Gastrocnemius medialis (tissue), 4 donors: ENCODE measurements at regions not wholly inside any gene's neighbourhood (a gene's known extent, or its start where the extent isn't known, plus 50 kb on each side); places are given as distances from the start of the nearest gene placed in this dataset.

Experiments
- ATAC-seq, 2 donors: fragments of 150-250 bp; one replicate each; pipeline ENCODE4 v1.9.1; 2016
- DNase-seq, 2 donors: peaks; one replicate each; pipeline ENCODE4 v3.0.0-alpha.2; 2019
- H3K27ac ChIP-seq, 4 donors: fragments of 200-600 bp; sonication (generic); 1 replicate in 1 of 4; 2 replicates in 3 of 4; pipeline ENCODE4 v1.5.1; 2016 to 2018; ENCODE audit warnings: mild to moderate bottlenecking in 2 of 4, moderate library complexity in 1 of 4
- H3K27me3 ChIP-seq, 3 donors: fragments of 200-600 bp; sonication (generic) in 2 of 3; 1 replicate in 1 of 3; 2 replicates in 2 of 3; pipeline versions ENCODE4 v1.5.1 to v1.6.0; 2016 to 2019; ENCODE audit warnings: mild to moderate bottlenecking in 1 of 3, moderate library complexity in 1 of 3
- H3K36me3 ChIP-seq, 2 donors: fragments of 200-600 bp; sonication (generic) in 1 of 2; one replicate each; pipeline ENCODE4 v1.5.1; 2017 to 2018
- H3K4me1 ChIP-seq, 2 donors: fragments of 200-600 bp; sonication (generic) in 1 of 2; one replicate each; pipeline ENCODE4 v1.5.1; 2016 to 2017; ENCODE audit warnings: mild to moderate bottlenecking in 2 of 2
- H3K4me3 ChIP-seq, 4 donors: fragments of 200-600 bp; sonication (generic) in 3 of 4; 1 replicate in 1 of 4; 2 replicates in 3 of 4; pipeline ENCODE4 v1.5.1; 2016 to 2019; ENCODE audit warnings: mild to moderate bottlenecking in 2 of 4
- H3K9me3 ChIP-seq, 3 donors: fragments of 200-600 bp; sonication (generic) in 2 of 3; 1 replicate in 1 of 3; 2 replicates in 2 of 3; pipeline ENCODE4 v1.5.1; 2016 to 2019
- CTCF ChIP-seq, 5 experiments: fragments of 450-650 bp in 3 of 5; fragments of 200-600 bp in 2 of 5; sonication (generic) in 2 of 5; IDR thresholded peaks in 4 of 5; conservative IDR thresholded peaks in 1 of 5; 1 replicate in 4 of 5; 2 replicates in 1 of 5; pipeline ENCODE4 v1.5.1; 2016 to 2019; ENCODE audit warnings: antibody characterized with exemption in 5 of 5, mild to moderate bottlenecking in 3 of 5, moderate library complexity in 3 of 5
- POLR2A ChIP-seq, 2 donors: fragments of 450-650 bp; IDR thresholded peaks; one replicate each; pipeline ENCODE4 v1.6.1; 2017; ENCODE audit warnings: antibody characterized with exemption in 2 of 2, mild to moderate bottlenecking in 2 of 2, moderate library complexity in 2 of 2
- in situ Hi-C, 4 donors: fragments of 200-750 bp; cut with MboI; loops; one replicate each; pipeline versions ENCODE4 v1.15.0 to v1.8.0; 2017; ENCODE audit warnings: low sequenced_read_pairs in 4 of 4
- intact Hi-C: fragments of 100-400 bp; cut with DNase I; formaldehyde crosslinking; loops from one replicate; pipeline ENCODE4 v1.15.1; 2023; ENCODE audit warnings: low total_unique reads

- DNase-seq (peak in 1 of 2 donors; percentile 15), ATAC-seq (peak; percentile 60 to 74)
- Histone ChIP-seq H3K27me3 (no peaks in the 10 kb centered on the region), H3K27ac (peak overlapping the region in 2 of 4 donors; percentile 16 to 32), H3K36me3 (no peaks in the 10 kb centered on the region), H3K4me1 (peaks cover 7 to 9% of the 10 kb centered on the region in 2 donors), H3K9me3 (no peaks in the 10 kb centered on the region), H3K4me3 (peak overlapping the region in 2 of 4 donors; percentile 14 to 48)
- TF ChIP-seq CTCF (IDR thresholded peaks at IDR 0.05 in 4 of 5, conservative IDR thresholded peaks at IDR 0.05 in 1 of 5) = no peak
- TF ChIP-seq POLR2A (IDR thresholded peaks at IDR 0.05) = no peak
- in situ Hi-C loops (loop anchor here in 3 of 4 donors (5.0 to 25.0 kb wide), 3 partner anchors 83 to 561 kb away; no protein-coding TSS in a partner anchor), intact Hi-C loops (loop anchor here (1.0 to 5.0 kb wide), 4 partner anchors 86 to 576 kb away; no protein-coding TSS in a partner anchor)
Observed at GRCh38 chr3:113051787-113052186, 61.0 kb downstream of the GTPBP8 start.

GRCh38 chr3:113053169-113053568, 62.4 kb downstream of the GTPBP8 start:
- H3K27ac ChIP-seq = no peak overlapping the region
- in situ Hi-C loops = loop anchor here in 3 of 4 donors (5.0 to 25.0 kb wide), 3 partner anchors 82 to 559 kb away; no protein-coding TSS in a partner anchor
- no peaks in the 10 kb centered on the region for H3K36me3 ChIP-seq
- DNase-seq (no peak), ATAC-seq (no peak)
- intact Hi-C loops = loop anchor here (5.0 kb wide), 2 partner anchors 84 to 574 kb away; no protein-coding TSS in a partner anchor
- no peaks in the 10 kb centered on the region for H3K9me3 ChIP-seq
- TF ChIP-seq CTCF (IDR thresholded peaks at IDR 0.05 in 4 of 5, conservative IDR thresholded peaks at IDR 0.05 in 1 of 5) = no peak
- TF ChIP-seq POLR2A (IDR thresholded peaks at IDR 0.05) = no peak
- H3K27me3 ChIP-seq = no peaks in the 10 kb centered on the region
- H3K4me3 ChIP-seq = no peak overlapping the region
- peaks cover 7 to 9% of the 10 kb centered on the region in 2 donors for H3K4me1 ChIP-seq

- peaks cover 7 to 9% of the 10 kb centered on the region in 2 donors for H3K4me1 ChIP-seq
- H3K27ac ChIP-seq = no peak overlapping the region
- H3K4me3 ChIP-seq = no peak overlapping the region
- ATAC-seq (no peak), DNase-seq (no peak)
- in situ Hi-C loops = loop anchor here in 3 of 4 donors (5.0 to 25.0 kb wide), 3 partner anchors 80 to 558 kb away; no protein-coding TSS in a partner anchor
- no peaks in the 10 kb centered on the region for H3K36me3 ChIP-seq
- TF ChIP-seq CTCF (IDR thresholded peaks at IDR 0.05 in 4 of 5, conservative IDR thresholded peaks at IDR 0.05 in 1 of 5) (no peak), POLR2A (IDR thresholded peaks at IDR 0.05) (no peak)
- H3K9me3 ChIP-seq = no peaks in the 10 kb centered on the region
- no peaks in the 10 kb centered on the region for H3K27me3 ChIP-seq
- intact Hi-C loops = loop anchor here (5.0 kb wide), 2 partner anchors 83 to 573 kb away; no protein-coding TSS in a partner anchor
Observed at GRCh38 chr3:113054552-113054951, 63.8 kb downstream of the GTPBP8 start.

- Histone ChIP-seq H3K27ac (no peak overlapping the region), H3K4me3 (no peak overlapping the region), H3K27me3 (no peaks in the 10 kb centered on the region), H3K9me3 (no peaks in the 10 kb centered on the region), H3K4me1 (peaks cover 7 to 9% of the 10 kb centered on the region in 2 donors), H3K36me3 (no peaks in the 10 kb centered on the region)
- TF ChIP-seq POLR2A (IDR thresholded peaks at IDR 0.05) (no peak), CTCF (IDR thresholded peaks at IDR 0.05 in 4 of 5, conservative IDR thresholded peaks at IDR 0.05 in 1 of 5) (no peak)
- intact Hi-C loops (no loop called here), in situ Hi-C loops (loop anchor here in 2 of 4 donors (10.0 to 25.0 kb wide), 2 partner anchors 80 to 557 kb away; no protein-coding TSS in a partner anchor)
- no peak for DNase-seq
- no peak for ATAC-seq
Observed at GRCh38 chr3:113055201-113055600, 64.4 kb downstream of the GTPBP8 start.
